CD14-positive monocyte (primary cell): ENCODE measurements at regions not wholly inside any gene's neighbourhood (a gene's known extent, or its start where the extent isn't known, plus 50 kb on each side); places are given as distances from the start of the nearest gene placed in this dataset.

Source experiments
- DNase-seq, 3 donors: peaks; one replicate each; pipeline ENCODE4 v3.0.0-alpha.2; 2011 to 2022
- H2AFZ ChIP-seq: 2 replicates; pipeline ENCODE4 v1.6.0; 2012; ENCODE audit warnings: mild to moderate bottlenecking, low read depth, low read length, inconsistent platforms; ENCODE audit not compliant: insufficient read depth, poor library complexity, severe bottlenecking
- H3K27ac ChIP-seq, 2 donors: 1 replicate in 1 of 2; 2 replicates in 1 of 2; pipeline ENCODE4 v1.5.1; 2012 to 2013; ENCODE audit warnings: low read length in 2 of 2, control low read depth in 1 of 2, inconsistent platforms in 1 of 2, low read depth in 1 of 2, mild to moderate bottlenecking in 1 of 2
- H3K27me3 ChIP-seq, 2 donors: one replicate each; pipeline versions ENCODE4 v1.6.0 to v1.6.1; 2011 to 2013; ENCODE audit warnings: low read length in 2 of 2; ENCODE audit not compliant: control insufficient read depth in 2 of 2, insufficient read depth in 2 of 2
- H3K36me3 ChIP-seq, 2 donors: replicated peaks in 1 of 2; 1 replicate in 1 of 2; 2 replicates in 1 of 2; pipeline versions ENCODE4 v1.5.1 to v1.6.1; 2012 to 2013; ENCODE audit warnings: low read length in 2 of 2, control low read depth in 1 of 2, inconsistent platforms in 1 of 2, mild to moderate bottlenecking in 1 of 2; ENCODE audit not compliant: insufficient read depth in 2 of 2, control insufficient read depth in 1 of 2
- H3K4me1 ChIP-seq, 2 donors: 1 replicate in 1 of 2; 2 replicates in 1 of 2; pipeline versions ENCODE4 v1.5.1 to v1.6.1; 2012 to 2013; ENCODE audit warnings: low read length in 2 of 2, control low read depth in 1 of 2, inconsistent platforms in 1 of 2, mild to moderate bottlenecking in 1 of 2, moderate library complexity in 1 of 2; ENCODE audit not compliant: insufficient read depth in 2 of 2, control insufficient read depth in 1 of 2
- H3K4me2 ChIP-seq: replicated peaks from 2 replicates; pipeline ENCODE3; 2012; ENCODE audit warnings: low read length, moderate library complexity, mild to moderate bottlenecking; ENCODE audit not compliant: poor library complexity, severe bottlenecking; ENCODE audit errors: extremely low read depth
- H3K4me3 ChIP-seq, 3 experiments: fragments of 200-600 bp in 1 of 3; sonication (generic) in 1 of 3; replicated peaks in 1 of 3; 1 replicate in 2 of 3; 2 replicates in 1 of 3; pipeline ENCODE4 v1.5.1; 2011 to 2013; ENCODE audit warnings: low read length in 3 of 3, mild to moderate bottlenecking in 3 of 3, control low read depth in 2 of 3, low read depth in 2 of 3, inconsistent platforms in 1 of 3, moderate library complexity in 1 of 3
- H3K79me2 ChIP-seq: 2 replicates; pipeline ENCODE4 v1.6.0; 2012; ENCODE audit warnings: mild to moderate bottlenecking, control low read depth, inconsistent platforms, low read length, moderate library complexity; ENCODE audit not compliant: insufficient read depth
- H3K9ac ChIP-seq: 2 replicates; pipeline ENCODE4 v1.6.0; 2017; ENCODE audit warnings: low read length, mild to moderate bottlenecking; ENCODE audit not compliant: insufficient read depth, poor library complexity, severe bottlenecking
- H3K9me3 ChIP-seq, 2 donors: replicated peaks in 1 of 2; 1 replicate in 1 of 2; 2 replicates in 1 of 2; pipeline versions ENCODE4 v1.5.1 to v1.6.1; 2012 to 2013; ENCODE audit warnings: low read length in 2 of 2, control low read depth in 1 of 2; ENCODE audit not compliant: control insufficient read depth in 1 of 2, insufficient read depth in 1 of 2
- H4K20me1 ChIP-seq: 2 replicates; pipeline ENCODE4 v1.6.0; 2012; ENCODE audit warnings: mild to moderate bottlenecking, low read length, control low read depth, moderate library complexity; ENCODE audit not compliant: insufficient read depth
- H3K27ac Mint-ChIP-seq, 7 donors: one replicate each; pipeline ENCODE4 v1.8.0; 2020; ENCODE audit warnings: mild to moderate bottlenecking in 7 of 7, mixed read lengths in 7 of 7, moderate library complexity in 6 of 7, inconsistent platforms in 2 of 7
- H3K27me3 Mint-ChIP-seq, 3 donors: one replicate each; pipeline ENCODE4 v1.8.0; 2021 to 2022; ENCODE audit warnings: low read depth in 3 of 3, mild to moderate bottlenecking in 3 of 3, mixed read lengths in 3 of 3, moderate library complexity in 3 of 3, inconsistent platforms in 1 of 3
- H3K36me3 Mint-ChIP-seq, 2 donors: one replicate each; pipeline ENCODE4 v1.8.0; 2020; ENCODE audit warnings: mixed read lengths in 2 of 2, inconsistent platforms in 1 of 2, mild to moderate bottlenecking in 1 of 2
- H3K4me1 Mint-ChIP-seq: one replicate; pipeline ENCODE4 v1.8.0; 2020; ENCODE audit warnings: mild to moderate bottlenecking, mixed read lengths
- H3K4me3 Mint-ChIP-seq, 2 donors: one replicate each; pipeline ENCODE4 v1.8.0; 2020; ENCODE audit warnings: mild to moderate bottlenecking in 2 of 2, mixed read lengths in 2 of 2, moderate library complexity in 1 of 2
- H3K9me3 Mint-ChIP-seq, 7 donors: one replicate each; pipeline ENCODE4 v1.8.0; 2020 to 2022; ENCODE audit warnings: mixed read lengths in 7 of 7, mild to moderate bottlenecking in 6 of 7, moderate library complexity in 6 of 7, inconsistent platforms in 2 of 7
- WGBS: methylation state at CpG from one replicate; pipeline ENCODE4 v1.1.5; 2013; ENCODE audit warnings: missing lambda C conversion rate; ENCODE audit not compliant: insufficient coverage; 5-methylcytosine and 5-hydroxymethylcytosine counted together
- intact Hi-C, 2 donors: fragments of 100-400 bp; cut with micrococcal nuclease; formaldehyde crosslinking; loops; one replicate each; pipeline versions ENCODE4 v1.15.0 to v1.15.1; 2023
- TF ChIP-seq, protein P1 (sequence below): fragments of 200-600 bp; IDR thresholded peaks from one replicate; pipeline ENCODE4 v1.8.0; 2022; ENCODE audit warnings: antibody characterized with exemption, mild to moderate bottlenecking

DNA sequence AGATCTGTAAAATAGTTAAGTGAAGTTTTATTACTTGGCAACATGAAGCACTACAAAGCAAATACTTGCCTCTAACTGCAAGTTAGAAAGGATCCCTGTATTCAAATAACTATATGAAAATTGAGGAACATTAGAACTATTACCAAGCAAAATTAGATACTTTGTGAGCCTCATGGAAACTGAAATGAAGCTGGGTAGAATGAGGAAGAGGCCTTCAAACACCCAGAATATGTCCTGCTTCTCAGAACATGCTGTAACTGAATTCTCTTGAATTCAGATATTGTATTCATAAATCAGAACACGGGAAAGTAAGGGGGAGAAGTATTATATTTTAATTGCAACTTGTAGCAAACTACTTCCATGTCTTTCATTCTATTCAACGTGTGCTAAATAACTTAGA, 947.9 kb downstream of the PCDH17 start:
- Histone ChIP-seq H3K9ac (no peak overlapping the region), H3K4me3 (no peak overlapping the region), H3K4me2 (no peak overlapping the region), H3K27ac (no peak overlapping the region), H3K4me1 (peaks cover 0 to under 1% of the 10 kb centered on the region in 2 donors), H3K79me2 (no peaks in the 10 kb centered on the region), H3K36me3 (no peaks in the 10 kb centered on the region), H2AFZ (no peak overlapping the region), H3K27me3 (no peaks in the 10 kb centered on the region), H3K9me3 (peaks cover 6 to 9% of the 10 kb centered on the region in 2 donors), H4K20me1 (no peaks in the 10 kb centered on the region)
- peak in 1 of 3 donors; percentile 5 for DNase-seq
- H3K9me3 Mint-ChIP-seq, result peaks cover 5 to 15% (median 10%) of the 10 kb centered on the region in 7 donors
- no CpG with 5 or more reads among the region's 2 CpGs for WGBS
- H3K4me3 Mint-ChIP-seq, result no peak overlapping the region
- intact Hi-C loops, result no loop called here
- no peaks in the 10 kb centered on the region for H3K36me3 Mint-ChIP-seq
- H3K27ac Mint-ChIP-seq, result no peak overlapping the region
- H3K27me3 Mint-ChIP-seq, result peaks cover 0 to 1% (median 0%) of the 10 kb centered on the region in 3 donors
- no peaks in the 10 kb centered on the region for H3K4me1 Mint-ChIP-seq
- TF ChIP-seq, protein P1, sequence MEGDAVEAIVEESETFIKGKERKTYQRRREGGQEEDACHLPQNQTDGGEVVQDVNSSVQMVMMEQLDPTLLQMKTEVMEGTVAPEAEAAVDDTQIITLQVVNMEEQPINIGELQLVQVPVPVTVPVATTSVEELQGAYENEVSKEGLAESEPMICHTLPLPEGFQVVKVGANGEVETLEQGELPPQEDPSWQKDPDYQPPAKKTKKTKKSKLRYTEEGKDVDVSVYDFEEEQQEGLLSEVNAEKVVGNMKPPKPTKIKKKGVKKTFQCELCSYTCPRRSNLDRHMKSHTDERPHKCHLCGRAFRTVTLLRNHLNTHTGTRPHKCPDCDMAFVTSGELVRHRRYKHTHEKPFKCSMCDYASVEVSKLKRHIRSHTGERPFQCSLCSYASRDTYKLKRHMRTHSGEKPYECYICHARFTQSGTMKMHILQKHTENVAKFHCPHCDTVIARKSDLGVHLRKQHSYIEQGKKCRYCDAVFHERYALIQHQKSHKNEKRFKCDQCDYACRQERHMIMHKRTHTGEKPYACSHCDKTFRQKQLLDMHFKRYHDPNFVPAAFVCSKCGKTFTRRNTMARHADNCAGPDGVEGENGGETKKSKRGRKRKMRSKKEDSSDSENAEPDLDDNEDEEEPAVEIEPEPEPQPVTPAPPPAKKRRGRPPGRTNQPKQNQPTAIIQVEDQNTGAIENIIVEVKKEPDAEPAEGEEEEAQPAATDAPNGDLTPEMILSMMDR, result no peak

DNA sequence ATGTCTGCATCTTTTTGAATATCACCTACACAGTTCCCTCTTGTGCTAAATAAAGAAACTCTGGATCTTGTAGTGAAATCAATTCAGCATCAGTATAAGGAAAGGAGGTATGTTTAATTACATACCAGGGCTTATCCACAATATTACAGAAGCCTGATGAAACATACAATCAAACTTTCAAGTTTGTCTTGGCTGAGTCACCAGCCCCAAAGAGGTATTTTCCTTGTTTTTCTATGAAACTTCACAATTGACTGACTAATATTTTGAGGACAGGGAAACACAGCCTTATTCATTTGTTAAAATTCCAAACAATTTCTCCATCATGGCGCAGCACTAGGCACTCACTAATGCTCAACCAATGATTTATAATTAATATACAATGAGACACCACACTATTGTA, 952.4 kb downstream of the PCDH17 start:
- peaks cover 0 to 3% of the 10 kb centered on the region in 2 donors for H3K4me1 ChIP-seq
- H3K79me2 ChIP-seq, result no peaks in the 10 kb centered on the region
- H3K27me3 Mint-ChIP-seq, result peaks cover 0 to 1% (median 0%) of the 10 kb centered on the region in 3 donors
- TF ChIP-seq, protein P1, result no peak
- no peak overlapping the region for H3K9ac ChIP-seq
- H3K36me3 Mint-ChIP-seq, result no peaks in the 10 kb centered on the region
- no peak overlapping the region for H2AFZ ChIP-seq
- H3K27ac Mint-ChIP-seq, result no peak overlapping the region
- H3K4me1 Mint-ChIP-seq, result peaks cover 5% of the 10 kb centered on the region
- no CpG with 5 or more reads among the region's 1 CpG for WGBS
- no peaks in the 10 kb centered on the region for H4K20me1 ChIP-seq
- no peaks in the 10 kb centered on the region for H3K9me3 ChIP-seq
- H3K4me3 ChIP-seq, result no peak overlapping the region
- no peaks in the 10 kb centered on the region for H3K36me3 ChIP-seq
- no peak for DNase-seq
- no peak overlapping the region for H3K27ac ChIP-seq
- H3K27me3 ChIP-seq, result no peaks in the 10 kb centered on the region
- H3K4me2 ChIP-seq, result no peak overlapping the region
- peaks cover 0 to under 1% (median 0%) of the 10 kb centered on the region in 7 donors for H3K9me3 Mint-ChIP-seq
- H3K4me3 Mint-ChIP-seq, result no peak overlapping the region
- intact Hi-C loops, result no loop called here
